Endothelial cell of umbilical vein (primary cell): ENCODE measurements at regions not wholly inside any gene's neighbourhood (a gene's known extent, or its start where the extent isn't known, plus 50 kb on each side); places are given as distances from the start of the nearest gene placed in this dataset.

ENCODE experiments used
- BruUV-seq: library from RNA; stranded (reverse); fragments of 400-500 nt; replicated peaks from 2 replicates; lab custom pipeline; 2021; lab: Mats Ljungman, UMichigan
- CTCF ChIA-PET: fragments of 300-600, 350-600 bp; sonication (Branson Sonifier 250); formaldehyde crosslinking; loops from one replicate; lab custom pipeline; 2021; ENCODE audit warnings: antibody characterized with exemption, inconsistent platforms; lab: Charles Lee
- POLR2A ChIA-PET: fragments of 300-600, 350-600 bp; sonication (Branson Sonifier 250); formaldehyde crosslinking; loops from one replicate; lab custom pipeline; 2021; ENCODE audit warnings: antibody characterized with exemption, inconsistent platforms; lab: Charles Lee
- DNase-seq: peaks from one replicate; pipeline ENCODE4 v3.0.0-alpha.2; 2011; ENCODE audit warnings: low read depth, low spot score
- FAIRE-seq: peaks from 2 replicates; lab custom pipeline; 2011; peaks lifted over from hg19 to GRCh38; lab: Jason Lieb, UNC
- H2AFZ ChIP-seq: 2 replicates; pipeline ENCODE4 v1.6.0; 2012; ENCODE audit warnings: low read depth, low read length, control low read depth, inconsistent platforms
- H3K27ac ChIP-seq: 2 replicates; pipeline ENCODE4 v1.5.1; 2011; ENCODE audit warnings: low read depth, mild to moderate bottlenecking, control low read depth, low read length, moderate library complexity; ENCODE audit not compliant: insufficient read depth
- H3K27me3 ChIP-seq, 2 experiments: 2 replicates each; pipeline versions ENCODE4 v1.6.0 to v1.6.1; 2011; ENCODE audit warnings: low read length in 2 of 2, mixed read lengths in 1 of 2; ENCODE audit not compliant: control insufficient read depth in 2 of 2, insufficient read depth in 2 of 2
- H3K36me3 ChIP-seq, 2 experiments: 2 replicates in 1 of 2; 3 replicates in 1 of 2; pipeline ENCODE4 v1.5.1; 2011; ENCODE audit warnings: low read length in 2 of 2, mild to moderate bottlenecking in 1 of 2, moderate library complexity in 1 of 2; ENCODE audit not compliant: control insufficient read depth in 2 of 2, insufficient read depth in 2 of 2; ENCODE audit errors: extremely low read depth in 1 of 2
- H3K4me1 ChIP-seq: 3 replicates; pipeline ENCODE4 v1.5.1; 2011; ENCODE audit warnings: mild to moderate bottlenecking, low read length; ENCODE audit not compliant: control insufficient read depth, insufficient read depth; ENCODE audit errors: extremely low read depth
- H3K4me2 ChIP-seq: 2 replicates; pipeline ENCODE4 v1.6.1; 2011; ENCODE audit warnings: low read length, control low read depth, mixed read lengths; ENCODE audit not compliant: insufficient read depth
- H3K4me3 ChIP-seq, 3 experiments: fragments of 200-600 bp in 1 of 3; sonication (generic), shearing (Covaris generic) in 1 of 3; replicated peaks in 1 of 3; 2 replicates each; pipeline ENCODE4 v1.5.1; 2011 to 2016; ENCODE audit warnings: control low read depth in 3 of 3, low read length in 3 of 3, mild to moderate bottlenecking in 2 of 3, inconsistent platforms in 1 of 3, low read depth in 1 of 3, moderate library complexity in 1 of 3; ENCODE audit not compliant: insufficient read depth in 1 of 3
- H3K79me2 ChIP-seq: 2 replicates; pipeline ENCODE4 v1.6.0; 2012; ENCODE audit warnings: low read length, inconsistent platforms; ENCODE audit not compliant: control insufficient read depth, insufficient read depth
- H3K9ac ChIP-seq: replicated peaks from 2 replicates; pipeline ENCODE3; 2011; ENCODE audit warnings: low read length, control low read depth; ENCODE audit not compliant: insufficient read depth; ENCODE audit errors: extremely low read depth
- H3K9me1 ChIP-seq: replicated peaks from 3 replicates; pipeline ENCODE4 v1.6.0; 2011; ENCODE audit warnings: mild to moderate bottlenecking, low read length; ENCODE audit not compliant: control insufficient read depth, insufficient read depth; ENCODE audit errors: extremely low read depth
- H3K9me3 ChIP-seq: replicated peaks from 2 replicates; pipeline ENCODE4 v1.5.1; 2012; ENCODE audit warnings: low read length, inconsistent platforms; ENCODE audit not compliant: control insufficient read depth, insufficient read depth
- H4K20me1 ChIP-seq: replicated peaks from 2 replicates; pipeline ENCODE3; 2011; ENCODE audit warnings: mild to moderate bottlenecking, low read length; ENCODE audit not compliant: control insufficient read depth, insufficient read depth; ENCODE audit errors: extremely low read depth
- EZH2 ChIP-seq: IDR thresholded peaks from 2 replicates; pipeline ENCODE4 v1.6.1; 2012; ENCODE audit warnings: borderline replicate concordance, low read depth, mild to moderate bottlenecking, moderate library complexity, low read length, inconsistent platforms; ENCODE audit not compliant: severe bottlenecking
- FOS ChIP-seq: IDR thresholded peaks from 2 replicates; pipeline ENCODE4 v1.6.1; 2011; ENCODE audit warnings: mild to moderate bottlenecking, low read length, moderate library complexity, borderline replicate concordance; ENCODE audit not compliant: insufficient read depth
- GATA2 ChIP-seq: IDR thresholded peaks from 2 replicates; pipeline ENCODE4 v1.7.0; 2011; ENCODE audit warnings: low read depth, mild to moderate bottlenecking, moderate library complexity, mixed read lengths, low read length; ENCODE audit not compliant: insufficient read length, insufficient read depth
- JUN ChIP-seq: IDR thresholded peaks from 2 replicates; pipeline ENCODE4 v1.6.1; 2011; ENCODE audit warnings: borderline replicate concordance, low read depth; ENCODE audit not compliant: insufficient read length, insufficient read depth
- MYC ChIP-seq: IDR thresholded peaks from one replicate; pipeline ENCODE4 v1.6.1; 2011; ENCODE audit warnings: mild to moderate bottlenecking, low read depth, low read length
- POLR2A ChIP-seq: IDR thresholded peaks from 2 replicates; pipeline ENCODE4 v1.6.1; 2012; ENCODE audit warnings: low read depth, mild to moderate bottlenecking, control low read depth, low read length
- POLR2AphosphoS5 ChIP-seq: IDR thresholded peaks from 2 replicates; pipeline ENCODE4 v1.6.1; 2012; ENCODE audit warnings: low read depth, mild to moderate bottlenecking, control low read depth, low read length, moderate library complexity; ENCODE audit not compliant: insufficient read depth
- dilution Hi-C: fragments of 300-500 bp; cut with MboI; formaldehyde crosslinking; loops from one replicate; pipeline ENCODE4 v1.15.0; 2019; ENCODE audit warnings: low sequenced_read_pairs; ENCODE audit not compliant: extremely low pct_ligation_motif_present
- intact Hi-C: fragments of 100-400 bp; cut with micrococcal nuclease; formaldehyde crosslinking; loops from one replicate; pipeline ENCODE4 v1.10.0; 2022
- TF ChIP-seq, protein P1 (sequence below), 2 donors: IDR thresholded peaks; 1 replicate in 1 of 2; 2 replicates in 1 of 2; pipeline ENCODE4 v1.5.1; 2011; ENCODE audit warnings: low read length in 2 of 2, mild to moderate bottlenecking in 2 of 2, moderate library complexity in 2 of 2, control low read depth in 1 of 2, inconsistent platforms in 1 of 2, low read depth in 1 of 2; ENCODE audit not compliant: insufficient read depth in 1 of 2; ENCODE audit errors: extremely low read depth in 1 of 2
- TF ChIP-seq, protein P2 (sequence below): IDR thresholded peaks from 2 replicates; pipeline ENCODE4 v1.6.1; 2011; ENCODE audit not compliant: insufficient read depth, insufficient read length

DNA sequence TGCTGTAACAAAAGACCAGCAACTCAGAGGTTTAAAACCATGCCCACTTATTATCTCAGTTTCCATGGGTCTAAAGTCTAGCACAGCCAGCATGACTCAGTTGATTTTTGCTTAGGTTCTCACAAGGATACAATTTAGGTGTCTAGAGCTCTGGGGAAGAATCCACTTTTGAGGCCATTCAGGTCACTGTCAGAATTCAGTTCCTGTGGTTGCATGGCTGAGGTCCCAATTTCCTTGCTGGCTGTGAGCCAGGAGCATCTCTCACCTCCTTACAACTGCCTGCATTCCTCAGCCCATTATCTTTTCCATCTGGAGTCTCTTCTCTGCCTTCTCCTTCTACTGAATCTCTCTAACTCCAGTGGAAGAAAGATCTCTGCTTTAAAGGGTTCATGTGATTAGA, 240.5 kb upstream of the CFAP20DC start:
- Histone ChIP-seq H3K9me3 (no peaks in the 10 kb centered on the region), H4K20me1 (no peaks in the 10 kb centered on the region), H3K36me3 (no peaks in the 10 kb centered on the region), H3K4me2 (no peak overlapping the region), H3K4me1 (no peaks in the 10 kb centered on the region), H3K27ac (no peak overlapping the region), H2AFZ (no peak overlapping the region), H3K4me3 (no peak overlapping the region), H3K9me1 (no peaks in the 10 kb centered on the region), H3K9ac (no peak overlapping the region), H3K27me3 (no peaks in the 10 kb centered on the region), H3K79me2 (no peaks in the 10 kb centered on the region)
- DNase-seq (no peak), FAIRE-seq (no peak)
- no peak for TF ChIP-seq JUN
- TF ChIP-seq POLR2AphosphoS5, result no peak
- TF ChIP-seq EZH2, result no peak
- TF ChIP-seq FOS, result no peak
- no TSS peak for BruUV-seq
- ChIA-PET CTCF (no interaction called here), POLR2A (no interaction called here)
- dilution Hi-C loops (no loop called here), intact Hi-C loops (no loop called here)

DNA sequence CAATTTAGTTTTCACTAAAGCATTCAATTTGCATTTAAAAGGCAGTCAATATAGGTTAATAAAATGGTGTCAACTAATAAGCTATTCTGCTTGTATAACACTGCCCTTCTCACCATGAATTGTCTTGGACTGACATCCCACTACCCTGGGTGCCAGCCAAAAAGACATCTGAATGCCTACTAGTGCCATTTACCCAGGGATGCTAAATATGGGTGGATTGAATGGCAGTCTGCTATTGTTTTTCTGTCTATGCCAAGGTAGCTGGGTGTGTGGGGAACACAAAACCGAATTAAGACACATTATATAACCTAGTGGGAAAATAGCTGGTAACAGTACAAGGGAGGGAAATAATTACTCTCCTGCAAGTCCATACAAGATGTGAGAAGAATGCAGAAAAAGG, 240.0 kb upstream of the CFAP20DC start:
- dilution Hi-C loops, result no loop called here
- no TSS peak for BruUV-seq
- H2AFZ ChIP-seq, result no peak overlapping the region
- POLR2A ChIA-PET, result no interaction called here
- CTCF ChIA-PET, result no interaction called here
- no peaks in the 10 kb centered on the region for H3K4me1 ChIP-seq
- intact Hi-C loops, result no loop called here
- no peak overlapping the region for H3K4me2 ChIP-seq
- DNase-seq, result no peak
- no peak overlapping the region for H3K4me3 ChIP-seq
- H3K79me2 ChIP-seq, result no peaks in the 10 kb centered on the region
- FAIRE-seq, result no peak
- TF ChIP-seq JUN, result no peak
- TF ChIP-seq FOS, result no peak
- TF ChIP-seq MYC, result no peak
- no peak for TF ChIP-seq EZH2
- TF ChIP-seq GATA2, result no peak
- TF ChIP-seq, protein P1, sequence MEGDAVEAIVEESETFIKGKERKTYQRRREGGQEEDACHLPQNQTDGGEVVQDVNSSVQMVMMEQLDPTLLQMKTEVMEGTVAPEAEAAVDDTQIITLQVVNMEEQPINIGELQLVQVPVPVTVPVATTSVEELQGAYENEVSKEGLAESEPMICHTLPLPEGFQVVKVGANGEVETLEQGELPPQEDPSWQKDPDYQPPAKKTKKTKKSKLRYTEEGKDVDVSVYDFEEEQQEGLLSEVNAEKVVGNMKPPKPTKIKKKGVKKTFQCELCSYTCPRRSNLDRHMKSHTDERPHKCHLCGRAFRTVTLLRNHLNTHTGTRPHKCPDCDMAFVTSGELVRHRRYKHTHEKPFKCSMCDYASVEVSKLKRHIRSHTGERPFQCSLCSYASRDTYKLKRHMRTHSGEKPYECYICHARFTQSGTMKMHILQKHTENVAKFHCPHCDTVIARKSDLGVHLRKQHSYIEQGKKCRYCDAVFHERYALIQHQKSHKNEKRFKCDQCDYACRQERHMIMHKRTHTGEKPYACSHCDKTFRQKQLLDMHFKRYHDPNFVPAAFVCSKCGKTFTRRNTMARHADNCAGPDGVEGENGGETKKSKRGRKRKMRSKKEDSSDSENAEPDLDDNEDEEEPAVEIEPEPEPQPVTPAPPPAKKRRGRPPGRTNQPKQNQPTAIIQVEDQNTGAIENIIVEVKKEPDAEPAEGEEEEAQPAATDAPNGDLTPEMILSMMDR (IDR thresholded peaks at IDR 0.05; ENCODE audit: extremely low read depth in 1 of 2, insufficient read depth in 1 of 2, low read depth in 1 of 2, low read length in 2 of 2), result no peak
- TF ChIP-seq POLR2AphosphoS5, result no peak
- TF ChIP-seq POLR2A, result no peak
- TF ChIP-seq, protein P2, sequence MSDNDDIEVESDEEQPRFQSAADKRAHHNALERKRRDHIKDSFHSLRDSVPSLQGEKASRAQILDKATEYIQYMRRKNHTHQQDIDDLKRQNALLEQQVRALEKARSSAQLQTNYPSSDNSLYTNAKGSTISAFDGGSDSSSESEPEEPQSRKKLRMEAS, result no peak
- no peak overlapping the region for H3K27ac ChIP-seq
- no peak overlapping the region for H3K9ac ChIP-seq
- no peaks in the 10 kb centered on the region for H3K9me3 ChIP-seq
- H3K9me1 ChIP-seq, result no peaks in the 10 kb centered on the region
- no peaks in the 10 kb centered on the region for H3K36me3 ChIP-seq
- no peaks in the 10 kb centered on the region for H3K27me3 ChIP-seq
- no peaks in the 10 kb centered on the region for H4K20me1 ChIP-seq
